ENCODE measurements at regions not wholly inside any gene's neighbourhood (a gene's known extent, or its start where the extent isn't known, plus 50 kb on each side); places are given as distances from the start of the nearest gene placed in this dataset.

DNA sequence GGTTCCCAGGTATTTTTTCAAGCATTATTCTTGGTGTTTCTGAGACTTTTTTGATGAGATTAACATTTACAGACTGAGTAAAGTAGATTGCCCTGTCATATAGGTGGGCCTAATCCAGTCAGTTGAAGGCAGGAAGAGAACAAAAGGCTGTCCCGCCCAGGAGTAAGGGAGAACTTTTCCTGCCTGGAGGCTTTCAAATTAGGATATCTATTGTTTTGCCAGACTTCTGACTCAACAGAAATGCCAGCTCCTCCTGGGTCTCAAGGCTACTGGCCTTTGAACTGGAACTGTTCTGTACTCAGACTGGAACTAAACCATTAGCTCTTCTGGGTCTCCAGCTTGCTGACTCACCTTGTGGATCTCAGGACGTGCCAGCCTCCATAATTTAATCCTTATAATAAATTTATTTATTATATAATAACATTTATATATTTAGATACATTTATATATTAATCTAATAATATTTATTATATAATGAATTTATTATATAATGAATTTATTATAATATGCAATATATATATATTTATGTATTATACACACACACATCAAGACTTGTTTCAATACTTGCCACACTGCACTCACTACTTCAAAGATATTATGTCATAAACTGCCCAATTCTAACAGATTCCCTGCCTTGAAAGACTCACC, 510.8 kb upstream of the B3GALT2 start:
- no peak for DNase-seq (ENCODE audit: low read depth in 4 of 4, low spot score in 2 of 4)

DNA sequence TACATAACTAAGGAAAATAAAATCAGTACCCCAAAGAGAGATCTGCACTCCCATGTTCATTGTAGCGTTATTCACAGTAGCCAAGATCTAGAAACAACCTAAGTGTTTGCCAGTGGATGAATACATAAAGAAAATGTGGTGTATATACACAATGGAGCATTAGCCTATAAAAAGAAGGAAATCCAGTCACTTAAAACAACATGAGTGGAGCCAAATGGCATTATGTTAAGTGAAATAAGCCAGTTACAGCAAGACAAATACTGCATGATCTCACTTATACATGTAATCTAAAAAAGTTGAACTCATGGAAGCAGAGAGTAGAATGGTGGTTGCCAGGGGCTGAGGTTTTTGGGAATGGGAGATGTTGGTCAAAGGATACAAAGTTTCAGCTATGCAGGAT, 508.3 kb upstream of the B3GALT2 start:
- no peak for DNase-seq (ENCODE audit: low read depth in 4 of 4, low spot score in 2 of 4)

DNA sequence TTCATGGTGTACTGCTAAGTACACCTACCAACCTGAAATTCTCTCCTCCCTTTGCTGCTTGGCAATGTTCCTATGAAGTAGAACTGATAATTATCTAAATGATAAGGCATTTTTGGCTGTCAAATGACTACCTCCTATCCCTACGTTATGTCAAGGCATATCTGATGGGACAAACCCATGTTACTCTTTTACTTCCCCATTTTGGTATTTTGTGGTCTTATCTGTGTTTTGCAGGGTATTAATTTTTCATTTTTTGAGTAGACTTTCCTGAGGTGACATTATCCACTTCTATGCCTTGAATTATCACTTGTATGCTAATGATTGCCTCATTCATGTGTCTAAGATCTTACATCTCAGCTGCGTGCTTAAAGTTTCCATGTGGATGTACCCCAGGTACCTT, 499.6 kb upstream of the B3GALT2 start:
- no peak for DNase-seq (ENCODE audit: low read depth in 4 of 4, low spot score in 2 of 4)

DNA sequence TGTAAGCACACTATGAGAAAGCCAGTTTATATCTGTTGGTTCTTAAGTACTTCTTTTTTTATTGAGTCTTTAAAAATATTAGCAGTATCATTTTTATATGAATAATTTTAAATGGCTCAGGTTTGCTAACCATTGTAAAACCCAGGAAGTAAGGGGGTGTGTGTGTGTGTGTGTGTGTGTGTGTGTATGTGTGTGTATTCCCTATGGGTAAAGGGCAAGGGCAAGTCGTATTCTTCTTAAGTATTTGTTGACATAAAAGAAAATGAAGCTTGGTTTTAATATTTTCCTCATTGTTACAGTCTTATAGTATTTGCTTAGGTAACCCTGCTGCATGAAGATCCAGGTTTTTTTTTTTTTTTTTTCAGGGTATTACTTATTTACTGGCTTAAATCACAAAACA, 495.0 kb upstream of the B3GALT2 start:
- no peak for DNase-seq (ENCODE audit: low read depth in 4 of 4, low spot score in 2 of 4)

DNA sequence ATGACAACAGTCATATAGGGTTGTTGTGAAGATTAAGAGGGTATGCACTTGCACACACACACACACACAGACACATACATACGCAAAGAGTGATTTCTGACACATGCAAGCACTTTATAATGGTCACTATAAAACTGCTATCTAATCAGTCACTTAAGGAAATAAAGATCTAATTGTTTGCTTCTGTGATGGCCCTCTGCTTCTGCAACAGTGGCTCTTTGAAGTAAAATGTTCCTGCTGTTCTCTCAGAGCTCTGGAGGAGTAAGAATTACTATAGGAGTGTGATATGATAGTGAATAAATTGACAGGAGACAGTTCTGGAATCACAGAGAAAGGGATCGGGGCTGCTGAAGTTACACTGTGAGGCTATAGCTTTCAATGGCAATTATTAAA, 494.5 kb upstream of the B3GALT2 start:
- DNase-seq (ENCODE audit: low read depth in 4 of 4, low spot score in 2 of 4), result no peak

DNA sequence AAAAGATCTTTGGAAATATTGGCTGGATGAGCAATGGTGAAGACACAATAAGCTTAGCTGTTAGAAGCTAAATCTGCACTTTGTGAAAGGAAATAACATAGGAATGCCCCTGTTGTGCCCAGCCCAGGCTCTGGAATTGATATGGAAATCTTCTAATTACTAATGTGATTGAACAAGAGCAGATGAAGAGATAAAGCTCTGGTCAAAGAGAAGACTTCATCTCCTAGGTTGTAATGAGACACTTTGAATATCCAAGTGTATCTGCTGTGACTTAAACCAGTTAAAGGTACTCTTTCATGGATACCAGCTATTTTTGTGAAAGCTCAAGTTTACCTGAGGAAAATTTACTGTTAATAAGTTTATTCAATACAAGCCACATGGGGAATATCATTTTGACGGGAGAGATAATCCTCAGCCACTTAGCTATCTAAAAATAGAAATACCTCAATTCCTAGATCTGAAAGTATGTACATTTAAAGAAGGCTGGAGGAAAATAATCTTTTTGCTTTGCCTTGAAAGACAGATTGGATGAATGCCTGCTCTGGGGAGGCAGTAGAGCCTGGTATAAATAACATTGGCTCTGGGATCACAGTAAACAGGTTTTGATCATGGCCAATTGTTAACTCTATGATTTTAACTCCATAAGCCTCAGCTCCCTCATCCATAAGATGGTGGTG, 494.0 kb upstream of the B3GALT2 start:
- no peak for DNase-seq (ENCODE audit: low read depth in 4 of 4, low spot score in 2 of 4)

DNA sequence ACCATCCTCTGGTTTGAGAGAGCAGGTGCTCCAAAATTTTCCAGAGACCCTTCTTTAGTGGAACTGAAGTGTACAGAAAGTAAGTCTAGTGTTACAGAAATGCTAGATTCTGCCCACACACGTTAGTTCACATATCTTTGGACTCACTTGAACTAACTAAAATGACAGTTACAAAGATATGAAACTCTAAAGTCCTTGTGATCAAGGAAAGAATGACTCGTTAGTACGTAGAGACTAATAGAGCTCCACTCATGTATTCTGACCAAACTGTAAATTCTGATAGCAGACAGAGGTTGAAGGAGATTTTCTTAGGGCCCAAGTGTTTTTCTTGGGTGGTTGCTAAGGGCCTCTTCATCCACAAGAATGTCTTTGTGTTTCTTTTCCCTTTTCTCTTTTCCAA, 491.5 kb upstream of the B3GALT2 start:
- no peak for DNase-seq (ENCODE audit: low read depth in 4 of 4, low spot score in 2 of 4)

DNA sequence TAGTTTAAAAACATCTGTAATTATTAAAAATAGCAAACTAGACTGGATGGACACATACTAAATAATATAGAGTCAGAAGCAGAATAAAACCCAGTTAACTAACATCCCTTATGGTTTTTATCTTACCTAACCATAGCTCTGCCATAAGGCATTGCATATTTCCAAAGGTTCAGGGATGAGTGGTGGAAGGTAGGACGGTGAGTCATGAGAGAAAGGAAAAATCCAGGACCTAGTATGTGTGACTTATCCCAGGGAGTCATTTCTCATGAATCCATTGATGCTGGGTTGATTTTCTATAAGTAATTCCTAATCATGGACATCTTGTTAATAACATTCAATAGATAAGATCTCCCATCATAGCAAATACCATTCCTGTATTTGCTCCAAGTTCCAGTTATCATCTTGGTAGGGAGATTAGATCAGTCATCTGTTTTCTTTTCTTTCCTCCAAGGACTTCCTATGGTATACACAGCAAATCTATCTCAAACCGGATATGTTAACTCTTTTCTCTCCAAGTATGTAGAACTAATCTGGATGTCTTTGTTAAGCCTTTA, 490.7 kb upstream of the B3GALT2 start:
- DNase-seq (ENCODE audit: low read depth in 4 of 4, low spot score in 2 of 4), result no peak

DNA sequence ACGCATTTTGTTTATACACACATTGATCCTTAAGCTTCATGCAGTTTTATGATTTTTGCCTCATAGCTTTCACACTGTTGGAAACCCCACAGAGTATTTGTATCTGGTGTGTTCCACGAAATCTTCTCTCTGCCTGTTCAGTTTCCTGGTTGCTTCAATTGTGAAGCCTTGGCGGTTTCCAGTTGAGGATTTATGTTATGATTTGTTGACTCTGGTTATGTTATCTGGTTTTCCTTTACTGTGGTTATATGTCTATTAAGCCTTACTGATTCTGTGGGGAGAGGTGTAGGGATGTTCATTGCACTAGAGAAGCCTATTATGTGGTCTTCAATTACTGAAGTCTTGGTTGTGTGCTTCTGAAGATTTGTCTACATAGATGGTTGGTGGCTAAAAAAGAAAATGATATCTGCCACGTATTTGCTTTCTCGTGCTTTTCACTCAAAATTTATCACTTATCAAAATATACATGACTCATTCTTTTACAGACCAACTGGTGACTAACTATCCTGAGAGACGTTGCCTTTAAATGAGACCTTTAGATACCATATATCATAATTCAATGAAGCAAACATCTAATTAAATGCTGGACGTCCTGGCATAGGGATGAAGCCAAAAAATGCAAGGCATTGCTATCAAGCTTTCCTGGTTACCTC, 488.0 kb upstream of the B3GALT2 start:
- no peak for DNase-seq (ENCODE audit: low read depth in 4 of 4, low spot score in 2 of 4)

DNA sequence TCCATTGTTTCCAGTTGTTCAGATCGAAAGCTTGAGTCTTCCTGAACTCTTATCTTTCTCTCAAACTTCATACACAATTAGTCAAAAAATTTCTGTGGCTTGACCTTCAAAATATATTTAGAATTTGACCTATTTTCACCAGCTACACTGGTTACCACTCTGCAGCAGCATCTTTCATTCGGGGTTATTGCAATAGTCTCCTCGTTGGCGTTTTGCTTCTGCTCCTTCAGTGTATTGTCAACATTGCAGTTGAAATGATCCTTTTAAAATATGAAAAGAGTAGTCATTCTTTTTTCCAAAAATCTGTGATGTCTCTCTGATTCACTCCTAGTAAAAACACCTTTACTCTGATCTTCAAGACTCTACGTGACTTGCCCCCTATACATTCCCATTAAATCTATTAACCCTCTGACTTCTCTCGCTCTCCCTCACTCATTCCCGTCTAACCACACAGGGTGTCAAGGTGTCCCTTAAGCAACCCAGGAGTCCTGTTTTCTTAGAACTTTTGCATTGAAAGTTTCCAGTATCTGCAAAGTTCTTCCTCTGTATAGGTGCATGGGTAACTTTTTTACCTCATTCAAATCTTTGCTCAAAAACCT, 480.2 kb upstream of the B3GALT2 start:
- no peak for DNase-seq (ENCODE audit: low read depth in 4 of 4, low spot score in 2 of 4)

DNA sequence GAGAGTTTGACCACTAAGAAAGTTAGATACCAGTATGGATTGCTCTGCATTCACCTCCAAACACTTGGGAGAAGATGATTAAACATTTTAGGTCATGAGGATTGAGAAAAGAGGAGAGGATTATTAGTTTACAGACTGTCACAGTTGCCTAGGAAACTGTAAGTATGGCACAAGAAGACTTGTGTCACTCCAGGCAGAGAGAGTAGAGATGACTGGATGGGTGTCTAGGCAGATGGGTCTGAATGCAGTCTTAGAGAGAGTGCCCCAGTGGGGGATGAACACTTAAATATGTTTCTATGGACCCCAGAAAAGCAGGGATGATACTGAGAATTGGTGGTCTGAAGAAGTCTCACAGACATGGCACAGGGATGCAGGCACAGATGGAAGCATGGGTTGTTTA, 477.6 kb upstream of the B3GALT2 start:
- no peak for DNase-seq (ENCODE audit: low read depth in 4 of 4, low spot score in 2 of 4)

DNA sequence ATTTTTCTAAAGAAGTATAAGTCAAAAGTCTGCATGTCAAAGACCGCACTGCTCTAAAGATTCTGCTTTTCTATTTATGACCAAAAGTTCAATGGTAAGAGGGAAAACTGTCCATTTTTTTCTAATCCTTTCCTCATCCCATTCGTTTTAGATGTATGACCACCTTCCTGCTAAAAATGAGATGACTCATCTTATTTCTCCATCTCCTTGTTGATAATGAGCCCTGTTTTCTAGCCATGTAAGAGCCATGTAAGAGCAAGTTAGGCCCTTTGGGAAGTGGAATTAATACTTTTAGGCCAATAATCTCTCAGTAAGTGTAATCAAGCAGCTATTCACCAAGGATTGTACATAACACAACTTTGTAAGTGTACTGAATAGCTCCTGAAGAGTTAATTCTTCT, 475.6 kb upstream of the B3GALT2 start:
- no peak for DNase-seq (ENCODE audit: low read depth in 4 of 4, low spot score in 2 of 4)

DNA sequence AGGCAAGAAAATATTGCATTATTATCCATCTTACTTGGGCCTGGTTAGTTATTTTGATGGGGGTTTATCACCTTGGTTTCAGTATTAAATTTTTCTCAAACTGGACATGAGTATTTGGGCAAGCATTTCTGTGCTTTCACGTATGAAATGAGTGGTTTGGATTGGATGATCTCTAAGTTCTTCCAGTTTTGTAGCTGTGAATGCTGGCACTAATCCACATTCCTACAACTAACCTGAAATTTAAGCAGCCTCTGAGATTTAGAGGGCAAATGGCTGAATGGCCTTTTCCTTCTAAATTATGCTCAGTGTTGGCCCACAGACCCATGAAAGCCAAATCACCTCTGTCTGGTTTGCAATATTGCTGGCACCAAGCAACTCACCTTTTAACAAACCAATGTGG, 475.0 kb upstream of the B3GALT2 start:
- no peak for DNase-seq (ENCODE audit: low read depth in 4 of 4, low spot score in 2 of 4)

DNA sequence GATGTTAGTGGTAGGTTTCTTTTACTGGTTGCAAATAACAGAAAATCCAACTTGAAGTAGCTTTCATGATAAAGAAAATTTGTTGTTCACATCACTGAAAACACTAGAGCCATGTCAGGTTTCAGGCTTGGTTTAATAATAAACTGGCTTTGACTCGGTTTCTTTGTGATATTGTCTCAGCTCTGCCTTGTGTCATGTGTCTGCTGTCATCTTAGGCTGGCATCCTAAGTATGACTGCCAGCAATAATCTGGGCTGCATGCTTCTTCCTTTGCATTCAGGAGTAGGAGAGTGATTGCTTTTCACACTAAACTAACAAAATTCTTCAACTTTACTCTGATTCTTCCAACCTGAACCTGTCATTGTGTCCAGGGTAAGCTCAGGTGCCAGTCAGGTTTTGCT, 474.0 kb upstream of the B3GALT2 start:
- no peak for DNase-seq (ENCODE audit: low read depth in 4 of 4, low spot score in 2 of 4)

DNA sequence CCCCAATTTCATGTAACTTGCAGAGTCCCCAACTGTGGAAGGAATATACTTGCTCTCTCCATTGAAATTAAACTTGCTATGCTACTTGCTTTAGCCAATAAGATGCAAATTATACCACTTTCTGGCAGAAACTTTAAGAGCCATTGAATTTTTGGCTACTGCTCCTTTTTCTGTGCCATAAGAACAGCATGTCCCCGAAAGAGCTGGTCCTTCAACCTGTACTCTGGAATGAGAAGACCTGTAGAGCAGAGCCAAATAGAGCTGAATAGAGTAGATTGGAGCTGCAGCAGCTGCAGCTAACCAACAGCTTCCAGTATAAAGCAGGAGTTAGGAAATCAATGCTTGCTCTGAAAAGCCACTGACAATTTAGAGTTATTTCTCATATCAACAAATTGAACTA, 472.3 kb upstream of the B3GALT2 start:
- no peak for DNase-seq (ENCODE audit: low read depth in 4 of 4, low spot score in 2 of 4)

DNA sequence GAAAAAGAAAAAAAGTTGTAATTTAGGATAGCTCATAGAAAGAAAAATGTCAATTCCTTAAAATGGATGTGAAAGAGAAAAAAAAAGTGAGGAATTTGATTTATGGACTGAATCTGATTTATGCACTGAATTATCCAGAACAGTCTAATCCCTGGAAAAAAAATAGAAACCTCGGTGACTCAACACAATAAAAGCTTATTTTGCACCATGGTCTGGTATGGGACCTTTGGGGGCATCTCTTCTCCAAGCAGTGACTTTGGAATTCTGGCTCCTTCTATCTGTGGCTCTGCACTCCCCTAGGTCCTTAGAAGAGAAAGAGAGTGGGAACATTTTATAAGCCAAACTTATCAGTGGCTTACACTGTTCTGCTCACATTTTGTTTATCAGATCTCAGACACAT, 471.7 kb upstream of the B3GALT2 start:
- no peak for DNase-seq (ENCODE audit: low read depth in 4 of 4, low spot score in 2 of 4)

DNA sequence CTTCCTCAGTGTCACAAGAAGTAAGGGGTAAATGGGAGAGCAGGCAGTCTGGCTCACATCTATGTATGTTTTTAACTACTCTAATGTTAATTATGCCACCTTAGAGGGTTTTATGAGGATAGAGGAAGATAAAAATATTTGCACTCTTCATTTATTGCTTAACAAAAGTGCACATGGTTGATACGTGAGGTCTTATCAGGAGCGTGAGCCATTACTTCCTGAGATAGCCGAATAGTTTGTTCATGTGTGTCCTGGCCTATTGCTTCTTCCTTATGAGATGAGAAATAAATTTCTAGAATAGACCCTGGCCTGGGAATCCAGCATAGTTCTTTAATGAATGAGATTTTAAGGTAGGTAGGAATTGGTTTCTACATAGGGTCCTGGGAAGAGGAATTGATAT, 471.1 kb upstream of the B3GALT2 start:
- DNase-seq (ENCODE audit: low read depth in 4 of 4, low spot score in 2 of 4), result no peak

DNA sequence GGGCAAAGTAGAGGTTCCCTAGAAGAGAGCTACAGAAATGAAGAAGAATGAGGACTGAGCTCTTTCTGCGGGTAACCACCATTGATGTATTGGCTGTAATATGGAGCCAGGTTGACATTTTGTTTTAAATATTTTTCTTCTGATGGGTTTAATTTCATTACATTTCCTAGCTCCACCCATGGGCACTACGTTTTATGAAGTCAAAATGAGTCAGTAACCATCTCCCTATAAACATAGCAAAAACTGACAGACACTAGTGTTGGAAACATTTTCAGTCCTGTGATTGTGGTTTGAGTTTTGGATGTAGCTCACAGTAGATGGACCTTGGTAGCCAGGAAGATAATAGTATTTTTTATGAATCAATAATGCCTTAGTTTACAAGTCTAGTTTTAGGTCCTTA, 470.4 kb upstream of the B3GALT2 start:
- DNase-seq (ENCODE audit: low read depth in 4 of 4, low spot score in 2 of 4), result no peak

DNA sequence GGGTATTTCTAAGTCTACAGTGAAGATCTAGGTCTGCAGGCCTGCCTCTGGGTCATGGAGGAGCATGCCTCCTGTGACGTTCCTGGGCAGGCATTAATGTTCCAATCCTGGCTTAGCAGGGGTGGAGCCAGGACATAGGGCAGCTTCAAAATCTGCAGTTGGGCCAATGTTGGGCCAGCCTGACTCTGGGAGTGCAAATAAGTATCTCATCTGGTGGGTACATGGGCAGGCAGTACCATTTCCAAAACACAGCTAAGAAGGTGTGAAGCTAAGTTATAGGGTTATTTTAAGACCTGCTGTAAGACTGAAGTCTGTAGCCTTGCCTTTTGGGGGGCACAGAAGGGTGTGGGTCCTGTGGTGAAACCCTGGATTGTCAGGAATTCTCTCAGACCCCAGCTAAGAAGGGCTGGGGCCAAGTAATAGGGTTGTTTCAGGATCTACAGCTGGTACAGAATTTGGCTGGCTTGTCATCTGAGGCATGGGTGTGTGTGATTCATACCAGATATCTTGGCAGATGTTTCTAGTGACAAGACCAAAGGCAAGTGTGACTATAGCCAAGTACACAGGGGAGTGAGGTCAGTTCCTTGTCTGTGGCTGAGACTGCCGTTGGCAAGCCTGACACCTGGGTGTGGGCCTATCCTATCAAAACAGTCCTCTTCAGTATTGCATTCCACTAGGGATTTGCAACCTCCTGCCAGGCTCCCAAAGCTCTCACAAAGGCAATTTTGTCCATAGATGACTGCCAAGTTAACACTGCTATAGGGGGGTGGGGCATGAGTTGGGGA, 468.7 kb upstream of the B3GALT2 start:
- no peak for DNase-seq (ENCODE audit: low read depth in 4 of 4, low spot score in 2 of 4)

DNA sequence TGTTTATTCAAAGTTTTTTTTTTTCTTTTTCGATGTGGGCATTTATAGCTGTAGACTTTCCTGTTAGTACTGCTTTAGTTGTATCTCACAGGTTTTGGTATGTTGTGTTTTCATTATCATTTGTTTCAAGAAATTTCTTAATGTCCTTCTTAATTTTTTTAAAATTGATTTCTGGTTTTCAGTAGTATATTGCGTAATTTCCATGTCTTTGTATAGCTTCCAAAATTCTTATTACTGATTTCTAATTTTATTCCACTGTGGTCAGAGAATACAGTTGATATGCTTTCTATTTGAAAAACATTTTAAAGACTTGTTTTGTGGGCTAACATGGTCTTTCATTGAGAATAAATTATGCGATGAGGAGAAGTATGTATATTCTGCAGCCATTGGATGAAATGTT, 463.2 kb upstream of the B3GALT2 start:
- DNase-seq (ENCODE audit: low read depth in 4 of 4, low spot score in 2 of 4), result no peak

DNA sequence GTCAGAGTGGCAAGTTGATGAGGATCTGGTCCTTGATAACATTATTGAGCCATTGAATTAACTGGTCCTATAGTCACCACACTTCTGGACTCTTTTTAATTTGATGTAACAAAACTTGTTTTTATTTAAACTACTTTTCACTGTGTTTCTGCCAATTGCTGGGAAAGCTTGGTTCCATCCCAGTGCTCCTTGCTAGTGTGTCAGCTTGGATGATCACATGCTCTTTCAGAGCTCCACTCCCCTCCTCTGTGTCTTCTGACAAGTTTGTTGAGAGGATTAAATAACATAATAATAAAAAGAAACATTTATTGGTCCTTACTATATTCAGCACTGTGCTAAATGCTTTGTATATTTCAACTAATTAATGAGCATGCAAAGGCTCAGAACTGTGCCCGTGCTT, 448.5 kb upstream of the B3GALT2 start:
- DNase-seq (ENCODE audit: low read depth in 4 of 4, low spot score in 2 of 4), result peak in 1 of 4 donors; percentile 6

Measured in left renal cortex interstitium (tissue), 4 donors.